Coronary artery (tissue), 2 donors: ENCODE measurements at regions not wholly inside any gene's neighbourhood (a gene's known extent, or its start where the extent isn't known, plus 50 kb on each side); places are given as distances from the start of the nearest gene placed in this dataset.

Experiments used
- DNase-seq: peaks from one replicate; pipeline ENCODE4 v3.0.0-alpha.2; 2017; ENCODE audit warnings: low spot score
- H3K27ac ChIP-seq, 2 donors: fragments of 200-600 bp; sonication (generic); one replicate each; pipeline ENCODE4 v1.5.1; 2016 to 2019
- H3K4me3 ChIP-seq: fragments of 200-600 bp; sonication (generic); 2 replicates; pipeline ENCODE4 v1.5.1; 2016; ENCODE audit warnings: mild to moderate bottlenecking, moderate library complexity
- TF ChIP-seq, protein P1 (sequence below): fragments of 200-600 bp; sonication (generic); IDR thresholded peaks from one replicate; pipeline ENCODE4 v1.5.1; 2019; ENCODE audit warnings: antibody characterized with exemption

DNA sequence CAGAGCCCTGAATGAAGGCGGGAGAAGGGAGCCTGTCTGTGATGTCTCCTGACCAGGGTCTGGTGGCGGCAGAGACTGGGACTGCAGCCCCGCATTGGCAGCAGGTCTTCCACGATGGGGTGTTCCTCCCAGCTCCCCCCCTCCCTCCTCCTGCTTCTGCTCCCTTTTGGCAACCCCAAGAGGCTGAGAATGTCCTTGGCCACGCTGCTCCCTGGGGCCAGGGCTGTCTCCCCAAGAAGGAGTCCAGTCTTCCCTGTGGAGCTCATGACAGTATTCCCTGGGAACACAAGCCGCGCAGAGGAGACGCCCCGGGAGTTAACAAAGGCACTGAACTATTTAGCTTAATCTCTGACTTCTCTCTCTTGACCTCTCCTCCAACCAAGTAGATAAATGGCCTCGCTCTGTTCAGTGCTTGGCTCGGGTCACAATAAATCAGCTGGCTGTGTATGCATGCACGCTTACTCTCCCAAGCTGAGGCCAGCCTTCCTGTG lies 84.0 kb upstream of the NEURL1B start:
- no peak overlapping the region for H3K4me3 ChIP-seq
- DNase-seq, result no peak
- peak overlapping the region in 1 of 2 donors; percentile 64 for H3K27ac ChIP-seq
- TF ChIP-seq, protein P1, sequence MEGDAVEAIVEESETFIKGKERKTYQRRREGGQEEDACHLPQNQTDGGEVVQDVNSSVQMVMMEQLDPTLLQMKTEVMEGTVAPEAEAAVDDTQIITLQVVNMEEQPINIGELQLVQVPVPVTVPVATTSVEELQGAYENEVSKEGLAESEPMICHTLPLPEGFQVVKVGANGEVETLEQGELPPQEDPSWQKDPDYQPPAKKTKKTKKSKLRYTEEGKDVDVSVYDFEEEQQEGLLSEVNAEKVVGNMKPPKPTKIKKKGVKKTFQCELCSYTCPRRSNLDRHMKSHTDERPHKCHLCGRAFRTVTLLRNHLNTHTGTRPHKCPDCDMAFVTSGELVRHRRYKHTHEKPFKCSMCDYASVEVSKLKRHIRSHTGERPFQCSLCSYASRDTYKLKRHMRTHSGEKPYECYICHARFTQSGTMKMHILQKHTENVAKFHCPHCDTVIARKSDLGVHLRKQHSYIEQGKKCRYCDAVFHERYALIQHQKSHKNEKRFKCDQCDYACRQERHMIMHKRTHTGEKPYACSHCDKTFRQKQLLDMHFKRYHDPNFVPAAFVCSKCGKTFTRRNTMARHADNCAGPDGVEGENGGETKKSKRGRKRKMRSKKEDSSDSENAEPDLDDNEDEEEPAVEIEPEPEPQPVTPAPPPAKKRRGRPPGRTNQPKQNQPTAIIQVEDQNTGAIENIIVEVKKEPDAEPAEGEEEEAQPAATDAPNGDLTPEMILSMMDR, result no peak

DNA sequence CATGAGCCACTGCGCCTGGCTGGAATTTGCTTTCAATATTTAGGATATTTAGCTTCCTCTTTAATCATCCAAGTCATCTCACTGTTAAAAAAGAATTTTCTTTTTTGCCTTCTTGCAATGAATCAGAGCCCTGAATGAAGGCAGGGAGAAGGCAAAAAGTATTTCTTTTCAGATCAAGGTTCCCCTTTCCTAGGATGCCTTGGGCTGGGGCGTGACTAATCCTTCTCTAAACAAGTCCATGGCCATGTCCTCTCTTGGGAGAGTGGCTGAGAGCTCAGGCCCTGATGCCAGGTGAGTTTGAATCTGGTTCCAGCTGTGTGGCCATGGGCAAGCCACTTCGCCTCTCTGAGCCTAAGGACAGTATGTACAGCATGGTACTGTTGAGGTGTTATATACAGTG lies 84.8 kb upstream of the NEURL1B start:
- Histone ChIP-seq H3K27ac (no peak overlapping the region), H3K4me3 (no peak overlapping the region)

DNA sequence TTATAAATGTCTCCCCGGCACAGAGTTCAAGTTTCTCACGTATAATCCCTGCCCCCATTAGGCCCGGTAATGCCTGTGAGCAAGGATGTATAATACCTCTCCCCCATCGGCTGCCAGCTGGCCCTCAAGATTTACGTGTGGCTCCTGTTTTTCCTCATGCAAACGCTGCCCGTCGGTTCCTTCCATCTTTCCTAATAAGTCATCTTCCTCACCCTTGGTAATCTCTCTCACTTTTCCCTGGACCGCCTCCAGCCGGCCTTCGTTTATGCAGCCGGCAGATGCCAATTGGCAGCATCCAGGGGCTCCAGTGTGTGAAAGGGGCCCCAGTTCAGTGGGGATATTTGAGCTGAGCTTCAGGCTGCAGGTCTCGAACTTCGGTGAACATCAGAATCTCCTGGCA lies 86.5 kb upstream of the NEURL1B start:
- no peak for DNase-seq
- TF ChIP-seq, protein P1, result no peak
- H3K4me3 ChIP-seq, result no peak overlapping the region
- no peak overlapping the region for H3K27ac ChIP-seq

More for the DNA sequence above, 84.8 kb upstream of the NEURL1B start:
- DNase-seq, result no peak
- TF ChIP-seq, protein P1, result no peak

DNA sequence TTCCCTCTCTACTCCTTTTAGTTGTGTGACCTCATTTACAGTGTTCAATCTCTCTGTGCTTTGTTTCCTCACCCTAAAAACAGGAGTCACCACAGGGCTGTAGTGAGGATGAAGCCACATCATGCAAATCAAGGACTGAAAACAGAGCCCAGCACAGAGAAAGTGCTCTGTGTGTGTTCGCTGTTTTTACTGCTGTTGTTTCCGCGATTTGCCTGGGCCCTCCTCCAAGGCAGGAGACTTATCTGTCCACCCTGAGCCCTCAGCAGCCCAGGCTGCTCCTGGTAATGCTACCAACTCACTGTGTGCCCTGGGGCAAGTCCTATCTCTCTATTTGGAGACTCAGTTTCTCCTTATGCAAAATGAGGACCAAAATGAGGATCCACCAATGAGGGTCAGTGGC lies 87.2 kb upstream of the NEURL1B start:
- no peak overlapping the region for H3K4me3 ChIP-seq
- no peak overlapping the region for H3K27ac ChIP-seq
- no peak for DNase-seq
- TF ChIP-seq, protein P1, result no peak

DNA sequence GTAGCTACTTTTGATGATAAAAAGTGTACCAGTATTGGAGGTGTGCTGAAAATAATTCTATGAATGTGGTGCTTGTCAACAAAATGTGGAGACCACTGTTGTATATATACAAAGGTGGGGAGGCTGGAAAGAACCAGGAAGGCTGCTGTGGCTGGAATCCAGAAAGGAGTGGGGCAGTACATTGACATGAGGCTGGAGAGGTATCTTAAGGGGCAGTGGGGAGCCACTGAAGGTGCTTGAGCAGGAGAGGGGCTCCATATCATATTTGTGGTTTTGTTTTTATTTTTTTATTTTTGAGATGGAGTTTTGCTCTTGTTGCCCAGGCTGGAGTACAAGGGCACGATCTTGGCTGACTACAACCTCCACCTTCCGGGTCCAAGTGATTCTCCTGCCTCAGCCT lies 87.9 kb upstream of the NEURL1B start:
- no peak for DNase-seq
- TF ChIP-seq, protein P1, result no peak
- H3K27ac ChIP-seq, result no peak overlapping the region
- no peak overlapping the region for H3K4me3 ChIP-seq

DNA sequence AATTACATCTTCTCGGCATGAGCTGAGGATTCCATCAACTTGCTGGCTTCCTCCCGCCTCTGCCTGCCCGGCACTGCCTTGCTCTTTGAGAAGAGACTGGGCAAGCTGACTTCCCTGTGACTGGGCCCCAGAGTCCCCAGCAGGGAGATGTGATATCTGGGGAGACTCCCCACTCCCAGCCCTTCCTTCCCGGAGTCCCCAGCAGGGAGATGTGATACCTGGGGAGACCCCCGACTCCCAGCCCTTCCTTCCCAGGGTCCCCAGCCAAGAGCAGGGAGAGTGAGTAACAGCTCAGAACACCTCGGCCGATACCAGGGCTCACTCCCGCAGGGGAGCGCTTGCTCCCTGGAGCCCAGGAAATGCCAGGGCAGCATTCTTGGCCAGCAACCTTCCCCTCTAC lies 90.1 kb upstream of the NEURL1B start:
- TF ChIP-seq, protein P1, result no peak
- DNase-seq, result no peak
- H3K4me3 ChIP-seq, result no peak overlapping the region
- H3K27ac ChIP-seq, result peak overlapping the region in 1 of 2 donors; percentile 21

DNA sequence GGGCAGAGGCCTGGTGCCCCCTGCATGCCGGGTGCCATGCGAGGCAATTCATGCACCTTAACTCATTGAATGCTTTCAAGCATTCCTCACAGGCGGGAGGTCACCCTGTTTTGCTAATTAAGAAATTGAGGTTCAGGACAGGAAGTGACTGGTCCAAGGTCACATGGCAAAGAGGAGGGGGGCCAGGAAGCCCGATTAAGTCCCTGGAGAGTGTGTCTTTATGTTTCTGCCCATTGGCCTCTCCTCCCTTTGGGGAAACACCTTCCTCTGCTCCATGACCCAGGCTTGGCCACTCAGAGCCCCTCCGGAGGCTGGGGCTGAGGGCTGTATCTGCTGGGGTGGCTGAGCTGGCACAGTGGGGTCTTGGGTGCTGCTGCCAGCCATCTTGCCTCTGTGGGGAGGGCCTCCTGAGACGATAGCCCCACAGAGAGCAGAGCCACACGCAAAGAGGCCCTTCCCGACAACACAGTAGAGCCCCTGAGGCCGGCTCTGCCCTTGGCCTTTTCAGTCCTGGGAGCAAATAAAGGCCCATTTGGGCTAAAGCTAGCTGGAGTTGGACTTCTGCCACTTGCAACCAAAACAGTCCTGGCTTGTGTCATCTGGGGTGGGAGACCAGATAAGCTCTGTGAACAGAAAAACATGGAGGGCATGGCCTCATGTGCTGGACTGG lies 90.8 kb upstream of the NEURL1B start:
- DNase-seq, result no peak
- Histone ChIP-seq H3K4me3 (no peak overlapping the region), H3K27ac (no peak overlapping the region)
- TF ChIP-seq, protein P1, result no peak
